DMS79 (cell line): ENCODE measurements at regions not wholly inside any gene's neighbourhood (a gene's known extent, or its start where the extent isn't known, plus 50 kb on each side); places are given as distances from the start of the nearest gene placed in this dataset.

ENCODE experiments used
- DNase-seq: peaks from one replicate; lab custom pipeline; 2025; lab: John Stamatoyannopoulos, UW

- DNase-seq: no peak
Measured at GRCh38 chr5:165188556-165189175, 1683.2 kb downstream of the MAT2B start.

GRCh38 chr5:165196961-165197360, 1691.5 kb downstream of the MAT2B start:
- DNase-seq: no peak

- DNase-seq: no peak
Measured at GRCh38 chr5:165201369-165201768, 1696.0 kb downstream of the MAT2B start.

GRCh38 chr5:165201771-165202518, 1696.5 kb downstream of the MAT2B start:
- no peak for DNase-seq

- no peak for DNase-seq
Measured at GRCh38 chr5:165202519-165202910, 1697.1 kb downstream of the MAT2B start.

- no peak for DNase-seq
Measured at GRCh38 chr5:165209101-165209727, 1703.8 kb downstream of the MAT2B start.

GRCh38 chr5:165224366-165225045, 1719.1 kb downstream of the MAT2B start:
- no peak for DNase-seq

GRCh38 chr5:165227515-165227914, 1722.1 kb downstream of the MAT2B start:
- no peak for DNase-seq

GRCh38 chr5:165228184-165228583, 1722.8 kb downstream of the MAT2B start:
- no peak for DNase-seq

- DNase-seq: no peak
Measured at GRCh38 chr5:165231821-165232508, 1726.5 kb downstream of the MAT2B start.

- DNase-seq: no peak
Measured at GRCh38 chr5:165232509-165233028, 1727.2 kb downstream of the MAT2B start.

- no peak for DNase-seq
Measured at GRCh38 chr5:165241811-165242210, 1736.4 kb downstream of the MAT2B start.

- no peak for DNase-seq
Measured at GRCh38 chr5:165242646-165243045, 1737.2 kb downstream of the MAT2B start.

- DNase-seq: no peak
Measured at GRCh38 chr5:165244407-165244806, 1739.0 kb downstream of the MAT2B start.

GRCh38 chr5:165258197-165258771, 1752.9 kb downstream of the MAT2B start:
- DNase-seq: no peak

- DNase-seq: no peak
Measured at GRCh38 chr5:165260426-165260825, 1755.0 kb downstream of the MAT2B start.

GRCh38 chr5:165263536-165263935, 1758.1 kb downstream of the MAT2B start:
- DNase-seq: no peak

- DNase-seq: no peak
Measured at GRCh38 chr5:165266939-165267338, 1761.5 kb downstream of the MAT2B start.

GRCh38 chr5:165272436-165272835, 1767.0 kb downstream of the MAT2B start:
- no peak for DNase-seq

- no peak for DNase-seq
Measured at GRCh38 chr5:165277661-165278060, 1772.2 kb downstream of the MAT2B start.

GRCh38 chr5:165282491-165282890, 1777.1 kb downstream of the MAT2B start:
- DNase-seq: no peak
